Fibroblast of lung (primary cell): ENCODE measurements at regions not wholly inside any gene's neighbourhood (a gene's known extent, or its start where the extent isn't known, plus 50 kb on each side); places are given as distances from the start of the nearest gene placed in this dataset.
"Not testable (repeated sequence)": the region's sequence is repeated elsewhere in the genome, so short reads cannot be mapped to it uniquely, and the experiment has no call there.

Experiments used
- DNase-seq, 2 donors: peaks; one replicate each; pipeline versions ENCODE4 v3.0.0 to v3.0.0-alpha.2; 2010; ENCODE audit warnings: low read depth in 2 of 2
- H2AFZ ChIP-seq: 2 replicates; pipeline ENCODE4 v1.5.1; 2012; ENCODE audit warnings: low read length, control low read depth, inconsistent platforms
- H3K27ac ChIP-seq: 2 replicates; pipeline ENCODE4 v1.5.1; 2011; ENCODE audit warnings: low read length, control low read depth; ENCODE audit not compliant: insufficient read depth
- H3K27me3 ChIP-seq: 2 replicates; pipeline ENCODE4 v1.5.1; 2011; ENCODE audit warnings: mild to moderate bottlenecking, low read length; ENCODE audit not compliant: control insufficient read depth, insufficient read depth
- H3K36me3 ChIP-seq: 2 replicates; pipeline ENCODE4 v1.5.1; 2011; ENCODE audit warnings: low read length; ENCODE audit not compliant: control insufficient read depth, insufficient read depth
- H3K4me1 ChIP-seq: 2 replicates; pipeline ENCODE4 v1.5.1; 2011; ENCODE audit warnings: low read length; ENCODE audit not compliant: control insufficient read depth, insufficient read depth; ENCODE audit errors: extremely low read depth
- H3K4me2 ChIP-seq: 2 replicates; pipeline ENCODE4 v1.5.1; 2011; ENCODE audit warnings: low read length, control low read depth; ENCODE audit not compliant: insufficient read depth; ENCODE audit errors: extremely low read depth
- H3K4me3 ChIP-seq, 4 experiments: fragments of 200-600 bp in 1 of 4; sonication (generic) in 1 of 4; replicated peaks in 1 of 4; 2 replicates each; pipeline ENCODE4 v1.5.1; 2011 to 2016; ENCODE audit warnings: low read length in 4 of 4, low read depth in 3 of 4, mild to moderate bottlenecking in 3 of 4, control low read depth in 2 of 4, inconsistent platforms in 1 of 4, mixed read lengths in 1 of 4; ENCODE audit not compliant: insufficient read depth in 1 of 4; ENCODE audit errors: control extremely low read depth in 1 of 4
- H3K79me2 ChIP-seq: 2 replicates; pipeline ENCODE4 v1.5.1; 2012; ENCODE audit warnings: mild to moderate bottlenecking, low read length, inconsistent platforms; ENCODE audit not compliant: control insufficient read depth, insufficient read depth
- H3K9ac ChIP-seq: 2 replicates; pipeline ENCODE4 v1.5.1; 2011; ENCODE audit warnings: mild to moderate bottlenecking, low read length, control low read depth; ENCODE audit not compliant: insufficient read depth
- H3K9me3 ChIP-seq: 2 replicates; pipeline ENCODE4 v1.5.1; 2012; ENCODE audit warnings: low read depth, low read length; ENCODE audit not compliant: control insufficient read depth, insufficient read depth
- H4K20me1 ChIP-seq: 2 replicates; pipeline ENCODE4 v1.5.1; 2011; ENCODE audit warnings: low read length; ENCODE audit not compliant: control insufficient read depth, insufficient read depth; ENCODE audit errors: extremely low read depth

DNA sequence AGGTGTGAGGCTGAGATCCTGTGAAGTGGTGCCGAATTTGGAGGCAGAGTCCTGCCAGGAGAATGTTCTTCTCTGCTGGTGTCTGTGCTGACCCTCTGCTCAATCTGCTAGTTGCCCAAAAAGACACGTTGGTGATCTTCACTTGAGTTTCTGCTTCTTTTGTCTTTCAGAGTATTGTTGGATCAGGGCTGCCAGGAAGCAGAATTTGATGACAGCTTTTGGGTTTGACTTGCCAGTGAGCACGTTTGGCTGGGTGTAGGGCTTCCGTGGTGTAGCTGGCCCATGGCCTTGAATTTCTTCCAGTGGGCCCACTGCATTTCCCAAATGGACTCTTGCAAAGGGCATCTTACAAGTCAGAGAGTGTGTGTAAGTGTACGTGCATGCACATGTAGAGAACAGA, 183.9 kb upstream of the IRF2BP2 start:
- not testable (repeated sequence) for H3K9ac ChIP-seq, H3K79me2 ChIP-seq, H2AFZ ChIP-seq, H4K20me1 ChIP-seq, H3K4me2 ChIP-seq, H3K9me3 ChIP-seq, H3K4me3 ChIP-seq, H3K27me3 ChIP-seq, H3K27ac ChIP-seq, H3K4me1 ChIP-seq, H3K36me3 ChIP-seq, DNase-seq

- DNase-seq, H3K27me3 ChIP-seq, H3K4me3 ChIP-seq, H3K79me2 ChIP-seq, H3K27ac ChIP-seq, H3K9ac ChIP-seq, H4K20me1 ChIP-seq, H2AFZ ChIP-seq, H3K4me1 ChIP-seq, H3K36me3 ChIP-seq, H3K4me2 ChIP-seq, H3K9me3 ChIP-seq: not testable (repeated sequence)
Measured at GRCh38 chr1:234792221-234792864, 182.4 kb upstream of the IRF2BP2 start.

DNA sequence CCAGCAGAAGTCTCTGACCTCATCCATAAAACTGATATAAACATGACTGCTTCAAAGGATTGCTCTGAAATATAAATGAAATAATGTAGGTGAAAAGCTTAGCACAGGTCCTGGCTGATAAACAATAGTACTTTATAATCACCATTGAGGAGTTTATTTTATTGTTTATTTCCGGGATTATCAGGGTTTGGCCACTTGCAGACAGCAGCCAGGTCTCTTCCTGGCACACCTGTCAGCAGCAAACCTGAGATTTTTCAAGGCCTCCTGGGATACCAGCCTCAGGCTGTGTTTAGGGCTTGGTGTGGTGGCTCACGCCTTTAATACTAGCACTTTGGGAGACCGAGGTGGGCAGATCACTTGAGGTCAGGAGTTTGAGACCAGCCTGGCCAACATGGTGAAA, 181.6 kb upstream of the IRF2BP2 start:
- H3K36me3 ChIP-seq, H2AFZ ChIP-seq, H3K4me2 ChIP-seq, DNase-seq, H3K4me1 ChIP-seq, H3K4me3 ChIP-seq, H3K79me2 ChIP-seq, H3K9me3 ChIP-seq, H3K9ac ChIP-seq, H3K27ac ChIP-seq, H4K20me1 ChIP-seq, H3K27me3 ChIP-seq: not testable (repeated sequence)

DNA sequence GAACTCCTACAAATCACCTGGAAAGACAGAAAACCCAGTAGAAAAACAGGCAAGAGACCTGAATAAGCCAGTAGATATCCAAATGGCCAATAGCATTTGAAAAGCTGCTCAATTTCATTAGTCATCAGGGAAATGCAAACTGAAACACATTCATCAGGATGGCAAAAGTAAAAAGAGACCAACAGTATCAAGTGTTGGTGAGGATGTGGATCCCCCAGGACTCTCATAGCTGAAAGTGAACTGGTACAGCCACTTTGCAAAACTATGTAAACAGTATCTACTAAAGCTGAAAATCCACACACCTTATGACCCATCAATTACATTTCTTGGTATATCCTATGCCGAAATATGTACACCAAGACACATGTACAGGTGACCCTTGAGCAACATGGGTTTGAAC, 180.4 kb upstream of the IRF2BP2 start:
- H3K27ac ChIP-seq, H3K4me2 ChIP-seq, H3K9me3 ChIP-seq, H3K9ac ChIP-seq, H4K20me1 ChIP-seq, H3K4me1 ChIP-seq, H3K79me2 ChIP-seq, H3K36me3 ChIP-seq, H3K27me3 ChIP-seq, DNase-seq, H3K4me3 ChIP-seq, H2AFZ ChIP-seq: not testable (repeated sequence)

DNA sequence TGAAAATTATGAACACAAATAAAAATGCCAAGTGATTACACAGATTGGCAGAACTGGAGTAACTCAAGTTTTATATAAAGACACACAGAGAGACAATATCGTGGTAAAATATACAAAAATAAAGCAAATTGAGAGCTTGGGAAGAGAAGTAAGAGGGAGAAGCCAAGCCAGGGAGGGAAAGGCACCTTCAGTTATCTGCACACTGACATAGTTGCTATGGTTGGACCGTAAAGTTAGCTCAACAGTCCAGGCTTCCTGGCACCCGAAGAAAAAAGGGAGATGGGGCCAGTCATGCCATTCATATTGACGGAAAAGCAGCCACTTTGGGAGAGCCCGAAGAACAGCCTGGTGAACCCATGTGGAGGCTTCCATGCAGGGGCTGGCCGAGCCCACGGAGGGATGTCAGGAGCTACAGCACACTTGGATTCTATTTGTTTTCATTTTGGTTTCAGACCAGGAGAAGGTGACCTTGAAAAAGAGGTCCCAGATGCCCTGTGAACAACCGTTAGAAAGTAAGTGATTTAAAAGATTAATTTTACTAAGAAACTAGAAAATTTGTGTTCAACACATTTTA, 177.1 kb upstream of the IRF2BP2 start:
- H3K4me3 ChIP-seq, H4K20me1 ChIP-seq, H3K9me3 ChIP-seq, DNase-seq, H3K9ac ChIP-seq, H3K27me3 ChIP-seq, H3K4me1 ChIP-seq, H3K27ac ChIP-seq, H3K4me2 ChIP-seq, H2AFZ ChIP-seq, H3K36me3 ChIP-seq, H3K79me2 ChIP-seq: not testable (repeated sequence)

DNA sequence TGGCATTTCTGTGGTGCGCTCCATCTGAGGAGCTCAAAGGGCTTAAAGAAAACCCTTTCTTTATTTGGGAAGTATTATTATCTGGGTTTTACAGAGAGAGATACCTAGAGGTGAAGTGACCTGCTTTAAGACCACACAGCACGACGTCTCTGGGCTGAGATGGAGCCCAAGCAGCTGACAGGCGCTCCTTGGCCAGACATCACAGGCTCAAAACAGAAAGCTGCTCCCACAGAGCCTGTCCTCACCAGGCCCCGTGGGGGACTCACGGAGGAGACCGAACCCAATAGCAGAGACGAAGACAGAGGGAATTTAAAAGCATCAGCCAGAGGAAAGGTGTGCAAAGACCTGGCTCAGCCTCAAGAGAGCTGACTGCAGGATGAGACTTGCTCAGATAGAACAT, 175.9 kb upstream of the IRF2BP2 start:
- not testable (repeated sequence) for H3K27me3 ChIP-seq, H4K20me1 ChIP-seq, H3K9me3 ChIP-seq, H3K4me1 ChIP-seq, H3K36me3 ChIP-seq, H3K79me2 ChIP-seq, H3K4me3 ChIP-seq, H3K27ac ChIP-seq, DNase-seq, H3K9ac ChIP-seq, H3K4me2 ChIP-seq, H2AFZ ChIP-seq

DNA sequence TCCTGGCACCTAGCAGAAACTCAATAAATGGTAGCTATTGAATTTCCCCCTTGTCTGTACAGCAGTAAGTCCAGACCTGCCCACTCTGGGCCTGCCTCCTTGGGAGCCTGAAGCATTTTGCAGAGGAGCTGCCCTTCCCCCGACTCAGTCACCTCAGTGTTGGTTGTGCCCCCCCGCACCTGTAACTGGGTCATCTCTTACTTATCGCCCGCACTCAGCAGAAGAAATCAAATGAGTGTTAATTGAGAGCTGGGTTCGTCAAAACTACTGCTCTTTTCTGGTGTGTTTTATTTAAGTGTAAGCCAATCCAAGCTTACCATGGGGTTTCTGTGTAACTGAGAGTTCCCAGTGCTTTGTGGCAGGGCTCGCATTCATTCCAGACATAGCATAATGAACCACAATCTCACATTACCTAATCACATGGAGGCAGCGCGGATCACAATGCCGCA, 175.5 kb upstream of the IRF2BP2 start:
- H3K79me2 ChIP-seq, H2AFZ ChIP-seq, H3K4me1 ChIP-seq, H4K20me1 ChIP-seq, H3K27me3 ChIP-seq, H3K27ac ChIP-seq, H3K9me3 ChIP-seq, H3K36me3 ChIP-seq, H3K4me3 ChIP-seq, H3K9ac ChIP-seq, H3K4me2 ChIP-seq: not testable (repeated sequence)
- DNase-seq, result peak; percentile 25 to 86
